ENCODE measurements at regions not wholly inside any gene's neighbourhood (a gene's known extent, or its start where the extent isn't known, plus 50 kb on each side); places are given as distances from the start of the nearest gene placed in this dataset.

GRCh38 chr2:53095227-53095626 lies 672.4 kb upstream of the CHAC2 start:
- TF ChIP-seq POLR2AphosphoS2 (conservative IDR thresholded peaks at IDR 0.05; ENCODE audit: low read length) (no peak), CTCF (IDR thresholded peaks at IDR 0.05) (no peak), MAFK (IDR thresholded peaks at IDR 0.05; ENCODE audit: partially characterized antibody) (no peak), BHLHE40 (IDR thresholded peaks at IDR 0.05; ENCODE audit: low read depth, low read length) (no peak), RCOR1 (IDR thresholded peaks at IDR 0.05; ENCODE audit: low read depth, low read length) (no peak), KDM1A (IDR thresholded peaks at IDR 0.05; ENCODE audit: low read depth) (no peak)

All from A549 (cell line).